Astrocyte (in vitro differentiated cells and primary cell): ENCODE measurements at regions not wholly inside any gene's neighbourhood (a gene's known extent, or its start where the extent isn't known, plus 50 kb on each side); places are given as distances from the start of the nearest gene placed in this dataset.

ENCODE experiments used
- DNase-seq: peaks from one replicate; pipeline ENCODE4 v3.0.0-alpha.2; 2010; ENCODE audit warnings: low read depth
- FAIRE-seq: peaks from 2 replicates; lab custom pipeline; 2011; peaks lifted over from hg19 to GRCh38; lab: Jason Lieb, UNC
- H2AFZ ChIP-seq: 2 replicates; pipeline ENCODE4 v1.6.0; 2012; ENCODE audit warnings: low read depth, low read length, inconsistent platforms
- H3K27ac ChIP-seq: 2 replicates; pipeline ENCODE4 v1.5.1; 2011; ENCODE audit warnings: low read depth, low read length, inconsistent platforms
- H3K27me3 ChIP-seq: 2 replicates; pipeline ENCODE4 v1.6.0; 2011; ENCODE audit warnings: low read length, inconsistent platforms; ENCODE audit not compliant: insufficient read depth
- H3K36me3 ChIP-seq: 2 replicates; pipeline ENCODE4 v1.5.1; 2011; ENCODE audit warnings: low read length, inconsistent platforms; ENCODE audit not compliant: insufficient read depth
- H3K4me1 ChIP-seq: 2 replicates; pipeline ENCODE4 v1.5.1; 2011; ENCODE audit warnings: low read length, inconsistent platforms; ENCODE audit not compliant: insufficient read depth
- H3K4me2 ChIP-seq: 2 replicates; pipeline ENCODE4 v1.6.0; 2012; ENCODE audit warnings: low read length, inconsistent platforms
- H3K4me3 ChIP-seq: 2 replicates; pipeline ENCODE4 v1.5.1; 2011; ENCODE audit warnings: low read depth, mild to moderate bottlenecking, low read length, inconsistent platforms; ENCODE audit not compliant: insufficient read depth
- H3K79me2 ChIP-seq: 2 replicates; pipeline ENCODE4 v1.6.0; 2012; ENCODE audit warnings: mild to moderate bottlenecking, low read length, inconsistent platforms; ENCODE audit not compliant: insufficient read depth
- H3K9ac ChIP-seq: 2 replicates; pipeline ENCODE4 v1.6.0; 2012; ENCODE audit warnings: mild to moderate bottlenecking, low read length, inconsistent platforms
- H3K9me3 ChIP-seq: 2 replicates; pipeline ENCODE4 v1.5.1; 2012; ENCODE audit warnings: low read depth, mild to moderate bottlenecking, low read length, inconsistent platforms; ENCODE audit not compliant: insufficient read depth
- H4K20me1 ChIP-seq: 2 replicates; pipeline ENCODE4 v1.6.0; 2012; ENCODE audit warnings: low read length, inconsistent platforms; ENCODE audit not compliant: insufficient read depth
- H3K27ac Mint-ChIP-seq: one replicate; pipeline ENCODE4 v1.8.0; 2021; ENCODE audit warnings: mild to moderate bottlenecking, mixed read lengths; ENCODE audit not compliant: unreplicated experiment
- H3K27me3 Mint-ChIP-seq: one replicate; pipeline ENCODE4 v1.8.0; 2021; ENCODE audit warnings: low read depth, mixed read lengths; ENCODE audit not compliant: unreplicated experiment
- H3K36me3 Mint-ChIP-seq: one replicate; pipeline ENCODE4 v1.8.0; 2021; ENCODE audit warnings: low read depth, mixed read lengths; ENCODE audit not compliant: unreplicated experiment
- H3K4me1 Mint-ChIP-seq: one replicate; pipeline ENCODE4 v1.8.0; 2021; ENCODE audit warnings: low read depth, mixed read lengths; ENCODE audit not compliant: unreplicated experiment
- H3K4me3 Mint-ChIP-seq: one replicate; pipeline ENCODE4 v1.8.0; 2021; ENCODE audit warnings: mild to moderate bottlenecking, moderate library complexity, mixed read lengths; ENCODE audit not compliant: unreplicated experiment
- H3K9me3 Mint-ChIP-seq: one replicate; pipeline ENCODE4 v1.8.0; 2021; ENCODE audit warnings: mild to moderate bottlenecking, mixed read lengths; ENCODE audit not compliant: unreplicated experiment
- EZH2 ChIP-seq: IDR thresholded peaks from 2 replicates; pipeline ENCODE4 v1.6.1; 2012; ENCODE audit warnings: mild to moderate bottlenecking, low read length, inconsistent platforms; ENCODE audit not compliant: insufficient read depth
- TF ChIP-seq, protein P1 (sequence below): IDR thresholded peaks from 2 replicates; pipeline ENCODE4 v1.5.1; 2011; ENCODE audit warnings: low read depth, mild to moderate bottlenecking, inconsistent platforms, low read length, moderate library complexity; ENCODE audit not compliant: insufficient read depth

DNA sequence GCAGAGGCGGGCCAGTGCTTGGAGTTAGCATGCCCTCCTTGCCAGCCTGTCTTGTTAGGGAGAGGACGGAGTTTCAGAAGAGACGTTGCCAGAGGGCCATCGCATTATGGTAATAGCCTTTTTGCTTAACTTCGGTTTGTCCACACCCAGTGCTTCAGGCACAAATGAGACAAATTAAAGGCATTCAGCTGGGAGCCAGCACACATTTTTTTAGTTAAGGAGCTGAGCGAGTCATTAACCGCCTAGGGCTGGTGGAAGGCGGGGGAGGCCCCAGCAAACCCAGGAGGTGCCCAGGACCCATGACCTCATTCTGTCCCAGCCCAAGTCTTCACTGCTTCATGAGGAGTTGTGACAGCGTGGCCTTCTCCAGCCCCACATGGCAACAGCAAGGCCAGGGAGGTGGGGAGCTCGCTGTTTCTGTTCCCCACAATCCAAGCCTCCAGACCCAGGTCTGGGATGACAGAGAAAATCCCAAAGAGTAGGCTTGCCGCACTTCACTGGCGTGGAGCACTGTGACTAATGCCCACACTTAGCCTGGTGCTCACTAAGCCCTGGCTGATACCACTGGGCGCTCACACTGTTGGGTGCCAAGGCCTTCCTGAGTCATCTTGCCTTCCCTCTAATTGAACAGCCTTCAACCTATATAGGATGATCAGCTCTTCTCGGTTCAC lies 237.1 kb downstream of the ANKRD60 start:
- no peaks in the 10 kb centered on the region for H3K9me3 ChIP-seq
- H3K36me3 Mint-ChIP-seq = no peaks in the 10 kb centered on the region
- no peaks in the 10 kb centered on the region for H3K79me2 ChIP-seq
- H3K4me1 Mint-ChIP-seq = peaks cover 16% of the 10 kb centered on the region
- H3K9me3 Mint-ChIP-seq = no peaks in the 10 kb centered on the region
- H3K27me3 Mint-ChIP-seq = peaks cover 20% of the 10 kb centered on the region
- no peak overlapping the region for H3K4me3 Mint-ChIP-seq
- no peaks in the 10 kb centered on the region for H4K20me1 ChIP-seq
- H3K4me3 ChIP-seq = no peak overlapping the region
- peak; percentile 80 for DNase-seq
- H3K27ac ChIP-seq = peak overlapping the region; percentile 82
- TF ChIP-seq EZH2 = no peak
- TF ChIP-seq, protein P1, sequence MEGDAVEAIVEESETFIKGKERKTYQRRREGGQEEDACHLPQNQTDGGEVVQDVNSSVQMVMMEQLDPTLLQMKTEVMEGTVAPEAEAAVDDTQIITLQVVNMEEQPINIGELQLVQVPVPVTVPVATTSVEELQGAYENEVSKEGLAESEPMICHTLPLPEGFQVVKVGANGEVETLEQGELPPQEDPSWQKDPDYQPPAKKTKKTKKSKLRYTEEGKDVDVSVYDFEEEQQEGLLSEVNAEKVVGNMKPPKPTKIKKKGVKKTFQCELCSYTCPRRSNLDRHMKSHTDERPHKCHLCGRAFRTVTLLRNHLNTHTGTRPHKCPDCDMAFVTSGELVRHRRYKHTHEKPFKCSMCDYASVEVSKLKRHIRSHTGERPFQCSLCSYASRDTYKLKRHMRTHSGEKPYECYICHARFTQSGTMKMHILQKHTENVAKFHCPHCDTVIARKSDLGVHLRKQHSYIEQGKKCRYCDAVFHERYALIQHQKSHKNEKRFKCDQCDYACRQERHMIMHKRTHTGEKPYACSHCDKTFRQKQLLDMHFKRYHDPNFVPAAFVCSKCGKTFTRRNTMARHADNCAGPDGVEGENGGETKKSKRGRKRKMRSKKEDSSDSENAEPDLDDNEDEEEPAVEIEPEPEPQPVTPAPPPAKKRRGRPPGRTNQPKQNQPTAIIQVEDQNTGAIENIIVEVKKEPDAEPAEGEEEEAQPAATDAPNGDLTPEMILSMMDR = no peak
- H3K9ac ChIP-seq = peak overlapping the region; percentile 56
- peaks cover 19% of the 10 kb centered on the region for H3K4me1 ChIP-seq
- H3K27me3 ChIP-seq = no peaks in the 10 kb centered on the region
- peak overlapping the region; percentile 59 for H3K4me2 ChIP-seq
- no peaks in the 10 kb centered on the region for H3K36me3 ChIP-seq
- H2AFZ ChIP-seq = no peak overlapping the region
- H3K27ac Mint-ChIP-seq = no peak overlapping the region
- peak; percentile 56 for FAIRE-seq

- no peak overlapping the region for H3K4me3 Mint-ChIP-seq
- no peaks in the 10 kb centered on the region for H4K20me1 ChIP-seq
- peak; percentile 85 for DNase-seq
Measured at GRCh38 chr20:57990396-57990987, 238.0 kb downstream of the ANKRD60 start.

More at GRCh38 chr20:57990396-57990987, 238.0 kb downstream of the ANKRD60 start:
- Mint-ChIP-seq H3K27ac (no peak overlapping the region), H3K36me3 (no peaks in the 10 kb centered on the region), H3K4me1 (peaks cover 16% of the 10 kb centered on the region), H3K9me3 (no peaks in the 10 kb centered on the region), H3K27me3 (peaks cover 20% of the 10 kb centered on the region)
- TF ChIP-seq, protein P1 = no peak
- TF ChIP-seq EZH2 = no peak
- no peaks in the 10 kb centered on the region for H3K9me3 ChIP-seq
- no peak overlapping the region for H3K4me3 ChIP-seq
- H3K27me3 ChIP-seq = no peaks in the 10 kb centered on the region
- H3K4me1 ChIP-seq = peaks cover 17% of the 10 kb centered on the region
- H2AFZ ChIP-seq = no peak overlapping the region
- H3K9ac ChIP-seq = peak overlapping the region; percentile 56
- H3K79me2 ChIP-seq = no peaks in the 10 kb centered on the region
- H3K4me2 ChIP-seq = peak overlapping the region; percentile 59
- H3K27ac ChIP-seq = peak overlapping the region; percentile 82
- H3K36me3 ChIP-seq = no peaks in the 10 kb centered on the region
- FAIRE-seq = peak; percentile 81
